GM19035 (cell line): ENCODE measurements at regions not wholly inside any gene's neighbourhood (a gene's known extent, or its start where the extent isn't known, plus 50 kb on each side); places are given as distances from the start of the nearest gene placed in this dataset.
"Not testable (repeated sequence)": the region's sequence is repeated elsewhere in the genome, so short reads cannot be mapped to it uniquely, and the experiment has no call there.

Source experiments
- ATAC-seq: cut with Tn5 transposase; IDR thresholded peaks from one replicate; pipeline ENCODE4 v1.9.1; 2021; ENCODE audit not compliant: unreplicated experiment

- no peak for ATAC-seq
Observed at GRCh38 chr3:20842594-20843436, 656.8 kb upstream of the SGO1 start.

GRCh38 chr3:20842002-20842401, 656.0 kb upstream of the SGO1 start:
- no peak for ATAC-seq

DNA sequence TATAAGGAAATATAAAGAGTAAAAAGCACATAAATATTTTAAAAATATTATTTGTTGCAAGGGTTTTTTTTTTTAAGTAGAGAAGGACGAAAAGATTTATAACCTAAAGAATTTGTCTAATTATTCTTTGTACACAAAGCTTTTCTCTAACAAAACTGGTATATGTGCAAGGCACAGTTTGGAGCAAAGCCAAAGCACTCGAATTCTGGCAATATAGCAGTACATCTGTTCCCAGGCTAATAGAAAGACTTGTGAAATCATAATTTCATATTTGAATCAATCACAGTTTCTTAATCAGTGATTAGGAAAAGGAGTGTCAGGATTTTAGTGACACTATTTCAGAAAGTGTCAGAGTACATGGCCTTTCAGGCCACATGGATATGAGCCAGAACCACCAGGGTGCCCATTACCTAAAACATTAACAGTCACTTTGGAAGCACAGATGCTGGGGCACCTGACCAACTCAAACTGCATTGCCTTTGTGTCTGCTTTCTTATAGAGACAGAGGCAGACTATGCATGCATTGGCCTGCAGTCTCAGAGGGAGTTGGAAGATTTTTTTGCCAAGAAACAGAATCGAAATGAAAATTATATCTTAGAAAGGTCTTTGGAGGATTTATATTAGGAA, 651.8 kb upstream of the SGO1 start:
- ATAC-seq: no peak

- no peak for ATAC-seq
Observed at GRCh38 chr3:20836801-20837200, 650.8 kb upstream of the SGO1 start.

GRCh38 chr3:20832963-20833362, 647.0 kb upstream of the SGO1 start:
- ATAC-seq: no peak

DNA sequence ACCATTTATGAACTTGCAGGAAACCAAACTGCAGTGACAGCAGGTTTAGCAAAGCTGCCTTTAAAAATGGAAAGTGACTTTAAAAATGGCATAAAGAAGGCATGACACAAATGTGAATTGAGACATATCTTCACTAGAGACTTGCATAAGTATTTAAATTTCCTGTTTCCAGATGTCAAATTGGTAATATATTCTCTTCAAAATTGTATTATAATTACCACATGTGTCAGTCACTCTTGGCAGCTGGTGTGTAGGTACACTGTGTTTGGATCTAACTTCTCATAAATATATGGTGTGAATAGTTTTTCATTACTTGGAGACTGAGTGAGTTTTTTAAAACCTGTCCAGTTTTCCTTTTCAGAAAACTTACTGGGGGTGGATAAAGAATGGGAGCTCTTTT, 636.2 kb upstream of the SGO1 start:
- no peak for ATAC-seq

DNA sequence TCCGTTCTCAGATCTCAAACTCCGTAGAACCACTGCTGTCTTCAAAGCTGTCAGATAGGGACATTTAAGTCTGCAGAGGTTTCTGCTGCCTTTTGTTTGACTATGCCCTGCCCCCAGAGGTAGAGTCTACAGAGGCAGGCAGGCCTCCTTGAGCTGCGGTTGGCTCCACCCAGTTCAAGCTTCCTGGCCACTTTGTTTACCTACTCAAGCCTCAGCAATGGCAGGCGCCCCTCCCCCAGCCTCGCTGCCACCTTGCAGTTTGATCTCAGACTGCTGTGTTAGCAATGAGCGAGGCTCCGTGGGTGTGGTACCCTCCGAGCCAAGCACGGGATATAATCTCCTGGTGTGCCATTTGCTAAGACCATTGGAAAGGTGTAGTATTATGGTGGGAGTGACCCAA, 634.9 kb upstream of the SGO1 start:
- ATAC-seq: not testable (repeated sequence)

- no peak for ATAC-seq
Observed at GRCh38 chr3:20811631-20812030, 625.6 kb upstream of the SGO1 start.

DNA sequence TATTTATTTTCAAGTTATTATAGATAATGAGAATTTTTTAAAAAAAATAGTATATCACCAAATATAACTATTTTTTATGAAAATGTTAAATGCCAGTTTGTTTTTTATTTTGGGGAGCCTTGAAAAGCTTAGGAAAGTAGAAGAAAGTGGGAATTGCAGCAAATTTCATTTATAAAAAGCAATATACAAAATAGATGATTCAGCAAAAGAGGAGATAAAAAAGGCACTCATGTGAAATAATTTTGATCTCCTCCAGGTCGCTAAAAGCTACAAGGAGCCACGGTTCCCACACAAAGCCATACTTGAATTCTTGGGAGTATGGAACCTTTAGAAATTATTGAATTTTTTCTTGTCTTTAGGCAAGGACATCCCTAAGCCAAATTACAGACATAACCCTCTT, 625.0 kb upstream of the SGO1 start:
- no peak for ATAC-seq

DNA sequence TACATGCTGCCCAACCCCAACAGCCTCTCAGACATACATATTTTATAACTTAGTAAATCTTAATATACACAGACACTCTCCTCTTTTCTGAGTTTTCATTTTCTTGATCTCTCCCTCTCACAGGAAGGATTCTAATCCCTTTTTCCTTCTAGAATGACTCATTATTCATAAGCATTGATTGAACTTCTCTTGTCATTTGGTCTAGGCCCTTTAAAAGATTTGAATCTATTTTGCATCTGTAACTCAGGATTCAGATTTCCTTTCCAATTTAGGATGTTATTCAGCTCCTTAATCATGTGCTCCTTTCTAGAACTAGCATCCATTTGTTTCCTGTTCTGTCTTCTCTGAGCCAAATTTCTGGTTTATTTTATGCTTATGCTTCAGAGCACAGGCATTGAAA, 624.5 kb upstream of the SGO1 start:
- ATAC-seq: no peak

- ATAC-seq: no peak
Observed at GRCh38 chr3:20809356-20809755, 623.4 kb upstream of the SGO1 start.

- no peak for ATAC-seq
Observed at GRCh38 chr3:20808864-20809263, 622.9 kb upstream of the SGO1 start.

GRCh38 chr3:20798666-20799065, 612.7 kb upstream of the SGO1 start:
- no peak for ATAC-seq

DNA sequence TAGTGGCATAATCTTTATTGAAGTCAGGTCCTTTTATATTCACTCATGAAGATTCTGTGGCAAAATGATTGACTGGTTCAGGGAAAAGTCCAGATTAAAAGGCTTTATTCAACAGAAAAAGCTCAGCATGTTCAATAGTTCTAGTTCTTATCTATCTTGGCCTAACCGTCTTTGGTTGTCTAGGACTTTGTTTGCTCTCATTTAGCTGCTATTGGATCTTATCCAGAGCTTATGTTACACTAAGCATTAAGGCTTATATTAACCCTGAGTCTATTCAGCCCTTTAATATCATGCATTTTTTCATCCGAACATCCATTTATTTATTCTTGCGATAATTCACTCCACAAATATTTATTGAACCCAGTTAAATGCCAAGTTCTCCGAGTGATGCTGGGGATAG, 601.0 kb upstream of the SGO1 start:
- no peak for ATAC-seq

DNA sequence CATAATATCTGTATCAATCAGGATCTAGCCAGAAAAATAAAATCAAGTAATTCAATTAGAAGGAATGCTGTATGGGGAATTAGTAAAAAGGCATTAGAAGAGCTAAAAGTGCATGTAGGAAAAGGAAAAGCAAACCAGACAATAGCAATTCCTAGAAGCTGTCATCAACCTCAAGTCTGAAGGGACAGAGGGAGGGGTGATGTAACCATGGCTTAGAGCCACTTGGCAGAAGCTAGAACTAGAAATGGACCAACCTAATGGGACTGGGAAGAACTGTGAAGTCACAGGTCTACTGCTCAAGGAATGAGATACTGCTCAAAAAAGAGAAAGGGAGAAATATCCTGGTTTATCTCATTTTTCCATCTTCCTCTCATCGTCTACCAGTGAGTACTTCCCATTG, 590.7 kb upstream of the SGO1 start:
- no peak for ATAC-seq

DNA sequence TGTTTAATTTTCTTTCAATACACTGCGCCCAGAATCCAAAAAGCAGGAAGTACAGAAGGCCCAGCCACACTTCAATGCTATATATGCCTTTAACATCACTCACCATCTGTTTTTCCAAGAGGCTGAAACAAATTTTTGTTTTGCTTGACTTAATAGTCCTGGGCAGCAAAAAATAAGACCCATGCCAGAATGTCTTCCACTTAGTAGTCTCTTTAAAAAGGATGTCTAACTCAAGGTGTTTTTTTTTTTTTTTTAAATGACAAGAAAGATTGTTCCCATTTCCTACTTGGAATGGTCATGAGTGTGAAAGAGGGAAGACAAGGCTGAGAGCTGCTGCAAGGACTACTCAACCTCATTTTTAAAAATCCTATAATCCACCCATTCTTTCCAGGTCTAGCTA, 590.3 kb upstream of the SGO1 start:
- ATAC-seq: no peak

DNA sequence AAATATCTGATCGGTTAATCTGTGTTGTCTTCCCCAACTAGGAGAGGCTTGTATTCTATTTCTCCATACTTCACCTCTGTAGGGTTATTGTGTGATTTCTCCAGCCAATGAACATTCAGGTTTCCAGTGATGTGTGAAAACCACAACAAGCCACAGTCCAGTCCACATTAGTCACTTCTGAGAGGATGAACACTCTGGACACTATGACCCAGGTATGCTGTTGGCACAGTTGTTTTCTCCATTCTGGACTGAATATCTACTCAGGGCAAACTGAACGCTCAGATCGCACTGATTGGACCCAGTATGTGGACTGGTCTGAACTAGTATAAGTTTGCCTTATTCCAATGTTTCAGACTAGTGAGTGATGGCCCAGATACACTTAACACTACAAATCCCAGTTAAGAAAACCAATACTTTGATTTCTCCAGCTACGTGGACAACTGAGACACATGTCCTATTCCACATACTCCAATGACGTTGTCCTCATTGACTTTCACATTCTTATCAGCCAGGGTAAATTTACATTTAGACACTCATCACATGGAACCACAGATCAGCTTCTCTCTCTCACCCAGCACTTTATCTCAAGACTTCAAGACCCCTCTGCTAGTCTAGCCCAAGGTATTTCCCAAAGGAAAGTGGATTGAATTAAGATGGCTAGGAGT, 587.4 kb upstream of the SGO1 start:
- ATAC-seq: no peak

- no peak for ATAC-seq
Observed at GRCh38 chr3:20772869-20773268, 586.9 kb upstream of the SGO1 start.

- no peak for ATAC-seq
Observed at GRCh38 chr3:20769430-20769829, 583.4 kb upstream of the SGO1 start.

GRCh38 chr3:20760981-20761380, 575.0 kb upstream of the SGO1 start:
- ATAC-seq: no peak

- ATAC-seq: no peak
Observed at GRCh38 chr3:20752416-20752815, 566.4 kb upstream of the SGO1 start.

DNA sequence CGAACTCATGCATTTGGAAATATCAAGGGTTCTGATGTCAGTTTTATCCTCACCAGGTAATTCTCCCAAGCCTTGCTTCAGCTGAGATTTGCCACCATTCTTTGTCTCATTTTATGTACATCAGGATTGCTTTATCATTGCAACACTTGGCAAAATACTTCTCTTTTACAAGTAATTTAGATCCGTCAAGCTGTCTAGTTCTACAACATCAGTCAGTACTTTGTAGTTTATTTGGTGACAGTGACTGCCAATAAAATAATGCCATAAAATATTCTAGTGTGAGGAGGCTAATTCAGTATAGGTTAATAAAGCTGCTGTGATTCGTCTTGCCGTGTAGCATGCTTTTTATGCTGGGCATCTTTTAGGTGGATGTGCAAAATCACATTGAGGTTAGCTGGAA, 565.3 kb upstream of the SGO1 start:
- ATAC-seq: no peak
